GM12865 (cell line): ENCODE measurements at regions not wholly inside any gene's neighbourhood (a gene's known extent, or its start where the extent isn't known, plus 50 kb on each side); places are given as distances from the start of the nearest gene placed in this dataset.

ENCODE experiments used
- DNase-seq: peaks from one replicate; pipeline ENCODE4 v3.0.0; 2010; ENCODE audit warnings: low read depth
- H3K4me3 ChIP-seq: 2 replicates; pipeline ENCODE4 v1.5.1; 2011; ENCODE audit warnings: mild to moderate bottlenecking, low read depth, low read length, control low read depth
- TF ChIP-seq, protein P1 (sequence below): IDR thresholded peaks from 2 replicates; pipeline ENCODE4 v1.5.1; 2011; ENCODE audit warnings: low read length, control low read depth, low read depth, inconsistent platforms; ENCODE audit not compliant: insufficient read depth; ENCODE audit errors: missing control alignments

- DNase-seq: no peak
- no peak overlapping the region for H3K4me3 ChIP-seq
- TF ChIP-seq, protein P1, sequence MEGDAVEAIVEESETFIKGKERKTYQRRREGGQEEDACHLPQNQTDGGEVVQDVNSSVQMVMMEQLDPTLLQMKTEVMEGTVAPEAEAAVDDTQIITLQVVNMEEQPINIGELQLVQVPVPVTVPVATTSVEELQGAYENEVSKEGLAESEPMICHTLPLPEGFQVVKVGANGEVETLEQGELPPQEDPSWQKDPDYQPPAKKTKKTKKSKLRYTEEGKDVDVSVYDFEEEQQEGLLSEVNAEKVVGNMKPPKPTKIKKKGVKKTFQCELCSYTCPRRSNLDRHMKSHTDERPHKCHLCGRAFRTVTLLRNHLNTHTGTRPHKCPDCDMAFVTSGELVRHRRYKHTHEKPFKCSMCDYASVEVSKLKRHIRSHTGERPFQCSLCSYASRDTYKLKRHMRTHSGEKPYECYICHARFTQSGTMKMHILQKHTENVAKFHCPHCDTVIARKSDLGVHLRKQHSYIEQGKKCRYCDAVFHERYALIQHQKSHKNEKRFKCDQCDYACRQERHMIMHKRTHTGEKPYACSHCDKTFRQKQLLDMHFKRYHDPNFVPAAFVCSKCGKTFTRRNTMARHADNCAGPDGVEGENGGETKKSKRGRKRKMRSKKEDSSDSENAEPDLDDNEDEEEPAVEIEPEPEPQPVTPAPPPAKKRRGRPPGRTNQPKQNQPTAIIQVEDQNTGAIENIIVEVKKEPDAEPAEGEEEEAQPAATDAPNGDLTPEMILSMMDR: no peak
These were observed 348.2 kb downstream of the SAMD5 start for GRCh38 chr6:147856687-147857086.

- no peak overlapping the region for H3K4me3 ChIP-seq
- TF ChIP-seq, protein P1: no peak
- no peak for DNase-seq
These were observed 349.9 kb downstream of the SAMD5 start for GRCh38 chr6:147858421-147858820.

GRCh38 chr6:147859071-147859470 is 350.6 kb downstream of the SAMD5 start:
- no peak overlapping the region for H3K4me3 ChIP-seq
- DNase-seq: no peak
- TF ChIP-seq, protein P1: no peak

- no peak for DNase-seq
- no peak overlapping the region for H3K4me3 ChIP-seq
- TF ChIP-seq, protein P1: no peak
These were observed 353.2 kb downstream of the SAMD5 start for GRCh38 chr6:147861696-147862095.

- TF ChIP-seq, protein P1: no peak
- no peak for DNase-seq
- no peak overlapping the region for H3K4me3 ChIP-seq
These were observed 359.1 kb downstream of the SAMD5 start for GRCh38 chr6:147867433-147868226.

DNA sequence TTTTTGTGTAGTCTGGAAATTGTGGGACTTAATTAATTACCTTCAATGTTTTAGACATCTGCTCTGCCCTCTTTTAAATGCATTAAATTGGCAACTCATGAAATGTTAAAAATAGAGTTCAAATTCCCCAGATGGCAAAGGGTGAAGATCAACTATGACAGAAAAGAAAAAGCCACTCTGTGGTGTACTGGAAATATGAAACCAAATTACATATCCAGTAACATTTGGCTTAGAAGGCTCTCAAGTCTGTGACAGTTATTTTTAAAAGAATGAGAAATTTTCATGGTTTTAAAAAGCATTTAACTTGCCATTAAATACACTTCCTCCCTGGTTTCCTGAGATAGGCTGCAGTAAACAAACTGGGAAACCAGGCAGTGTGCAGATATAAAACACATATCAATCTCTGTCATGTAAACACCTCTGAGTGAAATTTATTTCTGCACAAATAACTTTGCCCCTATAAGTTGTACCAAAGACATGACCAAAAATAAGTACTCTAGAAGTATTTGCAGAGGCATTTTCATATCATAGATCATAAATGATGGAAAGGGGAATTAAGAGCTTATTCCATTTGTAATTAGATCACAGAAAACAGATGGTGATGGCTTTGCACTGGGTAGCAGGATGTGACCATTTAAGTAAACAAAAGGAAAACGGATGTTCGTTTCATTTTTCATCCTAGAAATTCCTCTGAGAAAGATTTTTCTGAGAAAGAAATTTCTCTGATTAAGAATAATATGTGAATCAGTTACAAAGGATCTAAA is 360.1 kb downstream of the SAMD5 start:
- TF ChIP-seq, protein P1: no peak
- DNase-seq: no peak
- H3K4me3 ChIP-seq: no peak overlapping the region
